C4-2B (cell line): ENCODE measurements at regions not wholly inside any gene's neighbourhood (a gene's known extent, or its start where the extent isn't known, plus 50 kb on each side); places are given as distances from the start of the nearest gene placed in this dataset.

Experiments used
- ZFX ChIP-seq: fragments of 450-650 bp; IDR thresholded peaks from 2 replicates; pipeline ENCODE4 v1.6.1; 2017
- TF ChIP-seq, protein P1 (sequence below): fragments of 450-650 bp; conservative IDR thresholded peaks from 2 replicates; pipeline ENCODE4 v1.5.1; 2017; ENCODE audit warnings: mild to moderate bottlenecking

DNA sequence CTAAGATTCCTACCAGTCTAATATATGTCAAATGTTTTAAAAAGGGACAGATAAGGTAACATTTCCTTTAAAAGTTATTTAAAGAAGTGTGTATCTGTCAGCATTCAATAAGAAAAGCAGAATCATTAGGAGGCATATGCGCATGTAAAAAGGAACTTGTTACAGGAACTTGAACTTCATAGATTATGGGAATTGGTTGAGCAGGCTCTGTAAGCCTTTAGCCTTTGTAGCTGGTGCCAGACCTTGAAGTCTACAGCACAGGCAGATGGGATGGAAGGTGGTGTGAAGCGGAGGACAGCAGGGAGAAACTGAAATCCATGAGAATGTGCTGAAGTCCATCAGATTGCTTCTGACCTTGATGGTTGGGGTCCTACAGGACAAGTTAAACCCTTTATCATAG, 138.3 kb upstream of the ST6GAL2 start:
- TF ChIP-seq, protein P1, sequence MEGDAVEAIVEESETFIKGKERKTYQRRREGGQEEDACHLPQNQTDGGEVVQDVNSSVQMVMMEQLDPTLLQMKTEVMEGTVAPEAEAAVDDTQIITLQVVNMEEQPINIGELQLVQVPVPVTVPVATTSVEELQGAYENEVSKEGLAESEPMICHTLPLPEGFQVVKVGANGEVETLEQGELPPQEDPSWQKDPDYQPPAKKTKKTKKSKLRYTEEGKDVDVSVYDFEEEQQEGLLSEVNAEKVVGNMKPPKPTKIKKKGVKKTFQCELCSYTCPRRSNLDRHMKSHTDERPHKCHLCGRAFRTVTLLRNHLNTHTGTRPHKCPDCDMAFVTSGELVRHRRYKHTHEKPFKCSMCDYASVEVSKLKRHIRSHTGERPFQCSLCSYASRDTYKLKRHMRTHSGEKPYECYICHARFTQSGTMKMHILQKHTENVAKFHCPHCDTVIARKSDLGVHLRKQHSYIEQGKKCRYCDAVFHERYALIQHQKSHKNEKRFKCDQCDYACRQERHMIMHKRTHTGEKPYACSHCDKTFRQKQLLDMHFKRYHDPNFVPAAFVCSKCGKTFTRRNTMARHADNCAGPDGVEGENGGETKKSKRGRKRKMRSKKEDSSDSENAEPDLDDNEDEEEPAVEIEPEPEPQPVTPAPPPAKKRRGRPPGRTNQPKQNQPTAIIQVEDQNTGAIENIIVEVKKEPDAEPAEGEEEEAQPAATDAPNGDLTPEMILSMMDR: no peak
- TF ChIP-seq ZFX: no peak
